GM23338 (cell line): ENCODE measurements at regions not wholly inside any gene's neighbourhood (a gene's known extent, or its start where the extent isn't known, plus 50 kb on each side); places are given as distances from the start of the nearest gene placed in this dataset.

Source experiments
- ATAC-seq: fragments of 200-7000 bp; cut with Tn5 transposase; 3 replicates; pipeline ENCODE4 v1.9.1; 2020
- DNase-seq: peaks from one replicate; pipeline ENCODE4 v3.0.0-alpha.2; 2015; ENCODE audit warnings: low spot score
- H2AFZ ChIP-seq: fragments of 200-600 bp; sonication (generic); 2 replicates; pipeline ENCODE4 v1.8.0; 2016; ENCODE audit warnings: antibody characterized with exemption, mild to moderate bottlenecking, moderate library complexity
- H3F3A ChIP-seq: fragments of 200-600 bp; sonication (generic); replicated peaks from 2 replicates; pipeline ENCODE4 v1.8.0; 2017; ENCODE audit warnings: antibody characterized with exemption, mixed run types, low read depth
- H3K27ac ChIP-seq: fragments of 200-600 bp; sonication (generic); 2 replicates; pipeline ENCODE4 v1.6.1; 2016; ENCODE audit warnings: low read depth
- H3K27me3 ChIP-seq: fragments of 200-600 bp; sonication (generic); 2 replicates; pipeline ENCODE4 v1.8.0; 2016; ENCODE audit warnings: mild to moderate bottlenecking, mixed run types, moderate library complexity; ENCODE audit not compliant: insufficient read depth
- H3K36me3 ChIP-seq: fragments of 200-600 bp; sonication (generic); 2 replicates; pipeline ENCODE4 v1.8.0; 2016; ENCODE audit warnings: mild to moderate bottlenecking; ENCODE audit not compliant: insufficient read depth
- H3K4me1 ChIP-seq: fragments of 200-600 bp; sonication (generic); 2 replicates; pipeline ENCODE4 v1.8.0; 2016; ENCODE audit warnings: mild to moderate bottlenecking, moderate library complexity; ENCODE audit not compliant: insufficient read depth
- H3K4me2 ChIP-seq: fragments of 200-600 bp; sonication (generic); 2 replicates; pipeline ENCODE4 v1.7.1; 2017; ENCODE audit warnings: mixed run types
- H3K4me3 ChIP-seq: fragments of 200-600 bp; sonication (generic); 2 replicates; pipeline ENCODE4 v1.6.1; 2016; ENCODE audit warnings: mixed run types
- H3K79me2 ChIP-seq: fragments of 200-600 bp; sonication (generic); replicated peaks from 2 replicates; pipeline ENCODE4 v1.8.0; 2017; ENCODE audit warnings: mild to moderate bottlenecking; ENCODE audit not compliant: insufficient read depth
- H3K9me2 ChIP-seq: fragments of 200-600 bp; sonication (generic); 2 replicates; pipeline ENCODE4 v1.8.0; 2017; ENCODE audit not compliant: insufficient read depth
- H4K20me1 ChIP-seq: fragments of 200-600 bp; sonication (generic); replicated peaks from 2 replicates; pipeline ENCODE4 v1.8.0; 2017; ENCODE audit warnings: mild to moderate bottlenecking; ENCODE audit not compliant: insufficient read depth
- H3K27ac Mint-ChIP-seq: 2 replicates; pipeline ENCODE4 v1.8.0; 2020; ENCODE audit warnings: inconsistent platforms, mild to moderate bottlenecking, moderate library complexity, mixed read lengths
- H3K27me3 Mint-ChIP-seq: 3 replicates; pipeline ENCODE4 v1.8.0; 2022; ENCODE audit warnings: low read depth, mild to moderate bottlenecking, moderate library complexity, mixed read lengths, inconsistent platforms; ENCODE audit not compliant: insufficient read depth, poor library complexity
- H3K36me3 Mint-ChIP-seq: 3 replicates; pipeline ENCODE4 v1.8.0; 2021; ENCODE audit warnings: low read depth, mild to moderate bottlenecking, inconsistent platforms, moderate library complexity, mixed read lengths
- H3K4me1 Mint-ChIP-seq: 3 replicates; pipeline ENCODE4 v1.8.0; 2020; ENCODE audit warnings: mild to moderate bottlenecking, inconsistent platforms, mixed read lengths
- H3K4me3 Mint-ChIP-seq: 3 replicates; pipeline ENCODE4 v1.8.0; 2021; ENCODE audit warnings: moderate library complexity, mild to moderate bottlenecking, inconsistent platforms, mixed read lengths
- H3K9me3 Mint-ChIP-seq: 3 replicates; pipeline ENCODE4 v1.8.0; 2020; ENCODE audit warnings: moderate library complexity, mild to moderate bottlenecking, inconsistent platforms, mixed read lengths
- CREB1 ChIP-seq: fragments of 250-450 bp; sonication (Bioruptor Pico); IDR thresholded peaks from 2 replicates; pipeline ENCODE4 v1.5.0; 2020; ENCODE audit warnings: low read depth, mild to moderate bottlenecking, moderate library complexity
- EZH2 ChIP-seq: fragments of 200-600 bp; sonication (generic); IDR thresholded peaks from one replicate; pipeline ENCODE4 v1.8.0; 2017; ENCODE audit warnings: antibody characterized with exemption, mild to moderate bottlenecking, low read depth; ENCODE audit not compliant: unreplicated experiment
- EZH2phosphoT487 ChIP-seq: fragments of 200-600 bp; sonication (generic); IDR thresholded peaks from one replicate; pipeline ENCODE4 v1.8.1; 2018; ENCODE audit warnings: antibody characterized with exemption; ENCODE audit not compliant: unreplicated experiment
- JUNB ChIP-seq: IDR thresholded peaks from one replicate; pipeline ENCODE4 v1.6.1; 2016; ENCODE audit warnings: antibody characterized with exemption; ENCODE audit not compliant: unreplicated experiment
- NANOG ChIP-seq: IDR thresholded peaks from 2 replicates; pipeline ENCODE4 v1.6.1; 2016; ENCODE audit warnings: antibody characterized with exemption, borderline replicate concordance
- POLR2AphosphoS5 ChIP-seq: IDR thresholded peaks from 2 replicates; pipeline ENCODE4 v1.6.1; 2016; ENCODE audit warnings: antibody characterized with exemption, low read depth
- STAT1 ChIP-seq: IDR thresholded peaks from one replicate; pipeline ENCODE4 v1.6.1; 2016; ENCODE audit warnings: antibody characterized with exemption; ENCODE audit not compliant: unreplicated experiment
- ZNF331 ChIP-seq: fragments of 250-450 bp; sonication (Bioruptor Pico); IDR thresholded peaks from 2 replicates; pipeline ENCODE4 v1.5.0; 2020; ENCODE audit warnings: low read depth, mild to moderate bottlenecking, moderate library complexity
- TF ChIP-seq, protein P1 (sequence below), 2 experiments: fragments of 200-600 bp in 1 of 2; sonication (generic) in 1 of 2; conservative IDR thresholded peaks; 2 replicates each; pipeline versions ENCODE4 v1.5.1 to v1.6.1; 2016 to 2017; ENCODE audit warnings: antibody characterized with exemption in 2 of 2, low read depth in 2 of 2, mild to moderate bottlenecking in 2 of 2, moderate library complexity in 1 of 2
- TF ChIP-seq, protein P2 (sequence below): IDR thresholded peaks from 2 replicates; pipeline ENCODE4 v1.6.1; 2016; ENCODE audit warnings: antibody characterized with exemption
- TF ChIP-seq, protein P3 (sequence below): fragments of 250-450 bp; sonication (Bioruptor Pico); IDR thresholded peaks from 2 replicates; pipeline ENCODE4 v1.5.0; 2020; ENCODE audit warnings: mild to moderate bottlenecking, moderate library complexity

DNA sequence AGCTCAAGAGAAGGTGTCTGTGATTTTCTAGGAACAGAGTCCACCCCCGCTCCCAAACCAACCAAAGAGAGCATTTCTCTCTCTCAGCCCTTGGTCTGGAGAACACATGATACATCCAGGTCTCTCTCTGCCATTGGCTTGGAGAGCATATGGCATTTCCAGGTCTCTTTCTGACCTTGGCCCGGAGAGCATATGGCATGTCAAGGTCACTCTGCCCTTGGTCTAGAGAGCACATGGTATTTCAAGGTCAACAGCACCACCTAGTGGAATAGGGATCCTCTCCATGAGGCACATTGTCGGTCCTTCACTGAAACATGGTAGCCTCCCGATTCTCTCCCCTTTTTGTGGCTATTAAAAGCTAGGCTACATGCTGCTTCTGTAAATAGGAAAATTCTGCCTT lies 437.7 kb upstream of the OLFM3 start:
- H2AFZ ChIP-seq, result no peak overlapping the region
- Mint-ChIP-seq H3K36me3 (no peaks in the 10 kb centered on the region; the same call in 2 of the 3 replicates), H3K27ac (no peak overlapping the region), H3K9me3 (0 out of 3 replicates have a peak, but pooled peaks cover 7% of the 10 kb centered on the region), H3K27me3 (peaks cover 7% of the 10 kb centered on the region), H3K4me3 (no peak overlapping the region), H3K4me1 (no peaks in the 10 kb centered on the region)
- H3K79me2 ChIP-seq, result no peaks in the 10 kb centered on the region
- H3F3A ChIP-seq, result no peaks in the 10 kb centered on the region
- H4K20me1 ChIP-seq, result no peaks in the 10 kb centered on the region
- TF ChIP-seq, protein P1, sequence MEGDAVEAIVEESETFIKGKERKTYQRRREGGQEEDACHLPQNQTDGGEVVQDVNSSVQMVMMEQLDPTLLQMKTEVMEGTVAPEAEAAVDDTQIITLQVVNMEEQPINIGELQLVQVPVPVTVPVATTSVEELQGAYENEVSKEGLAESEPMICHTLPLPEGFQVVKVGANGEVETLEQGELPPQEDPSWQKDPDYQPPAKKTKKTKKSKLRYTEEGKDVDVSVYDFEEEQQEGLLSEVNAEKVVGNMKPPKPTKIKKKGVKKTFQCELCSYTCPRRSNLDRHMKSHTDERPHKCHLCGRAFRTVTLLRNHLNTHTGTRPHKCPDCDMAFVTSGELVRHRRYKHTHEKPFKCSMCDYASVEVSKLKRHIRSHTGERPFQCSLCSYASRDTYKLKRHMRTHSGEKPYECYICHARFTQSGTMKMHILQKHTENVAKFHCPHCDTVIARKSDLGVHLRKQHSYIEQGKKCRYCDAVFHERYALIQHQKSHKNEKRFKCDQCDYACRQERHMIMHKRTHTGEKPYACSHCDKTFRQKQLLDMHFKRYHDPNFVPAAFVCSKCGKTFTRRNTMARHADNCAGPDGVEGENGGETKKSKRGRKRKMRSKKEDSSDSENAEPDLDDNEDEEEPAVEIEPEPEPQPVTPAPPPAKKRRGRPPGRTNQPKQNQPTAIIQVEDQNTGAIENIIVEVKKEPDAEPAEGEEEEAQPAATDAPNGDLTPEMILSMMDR (conservative IDR thresholded peaks at IDR 0.05; ENCODE audit: low read depth in 2 of 2), result peak; percentile 76 to 90
- TF ChIP-seq POLR2AphosphoS5 (no peak), EZH2phosphoT487 (no peak), NANOG (no peak)
- TF ChIP-seq, protein P2, sequence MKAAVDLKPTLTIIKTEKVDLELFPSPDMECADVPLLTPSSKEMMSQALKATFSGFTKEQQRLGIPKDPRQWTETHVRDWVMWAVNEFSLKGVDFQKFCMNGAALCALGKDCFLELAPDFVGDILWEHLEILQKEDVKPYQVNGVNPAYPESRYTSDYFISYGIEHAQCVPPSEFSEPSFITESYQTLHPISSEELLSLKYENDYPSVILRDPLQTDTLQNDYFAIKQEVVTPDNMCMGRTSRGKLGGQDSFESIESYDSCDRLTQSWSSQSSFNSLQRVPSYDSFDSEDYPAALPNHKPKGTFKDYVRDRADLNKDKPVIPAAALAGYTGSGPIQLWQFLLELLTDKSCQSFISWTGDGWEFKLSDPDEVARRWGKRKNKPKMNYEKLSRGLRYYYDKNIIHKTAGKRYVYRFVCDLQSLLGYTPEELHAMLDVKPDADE, result no peak
- H3K27me3 ChIP-seq, result no peaks in the 10 kb centered on the region
- H3K4me2 ChIP-seq, result no peak overlapping the region
- ATAC-seq, result peak; percentile 78
- H3K9me2 ChIP-seq, result 0 out of 2 replicates have a peak, but pooled peaks cover 8% of the 10 kb centered on the region
- H3K27ac ChIP-seq, result no peak overlapping the region
- no peaks in the 10 kb centered on the region for H3K4me1 ChIP-seq
- DNase-seq, result peak; percentile 87
- H3K36me3 ChIP-seq, result no peaks in the 10 kb centered on the region
- no peak overlapping the region for H3K4me3 ChIP-seq

DNA sequence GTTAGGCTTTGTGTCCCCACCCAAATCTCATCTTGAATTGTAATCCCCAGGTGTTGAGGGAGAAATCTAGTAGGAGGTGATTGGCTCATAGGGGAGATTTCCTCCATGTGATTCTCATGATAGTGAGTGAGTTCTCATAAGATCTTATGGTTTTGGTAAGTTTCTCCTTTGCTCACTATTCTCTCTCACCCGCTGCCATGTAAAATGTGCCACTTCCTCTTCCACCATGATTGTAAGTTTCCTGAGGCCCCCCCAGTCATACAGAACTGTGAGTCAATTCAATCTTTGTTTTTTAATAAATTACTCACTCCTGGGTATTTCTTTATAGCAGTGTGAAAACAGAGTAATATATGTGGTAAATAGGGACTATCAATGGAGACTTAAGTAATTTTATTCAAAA lies 434.5 kb upstream of the OLFM3 start:
- DNase-seq (no peak), ATAC-seq (no peak)
- Mint-ChIP-seq H3K27me3 (peaks cover 5% of the 10 kb centered on the region), H3K36me3 (no peaks in the 10 kb centered on the region; the same call in 2 of the 3 replicates), H3K27ac (no peak overlapping the region), H3K9me3 (peaks cover 3% of the 10 kb centered on the region; the same call in 1 of the 3 replicates), H3K4me3 (no peak overlapping the region), H3K4me1 (no peaks in the 10 kb centered on the region)
- Histone ChIP-seq H3K4me3 (no peak overlapping the region), H3K27ac (no peak overlapping the region), H3K36me3 (no peaks in the 10 kb centered on the region), H3K4me2 (no peak overlapping the region), H2AFZ (no peak overlapping the region), H3K4me1 (no peaks in the 10 kb centered on the region), H4K20me1 (no peaks in the 10 kb centered on the region), H3K79me2 (no peaks in the 10 kb centered on the region), H3F3A (no peaks in the 10 kb centered on the region), H3K9me2 (0 out of 2 replicates have a peak, but pooled peaks cover 4% of the 10 kb centered on the region), H3K27me3 (no peaks in the 10 kb centered on the region)
- TF ChIP-seq, protein P2, result no peak
- TF ChIP-seq EZH2 (no peak), CREB1 (CRISPR knock-in tag) (no peak), POLR2AphosphoS5 (no peak), EZH2phosphoT487 (no peak), STAT1 (no peak), JUNB (no peak), ZNF331 (CRISPR knock-in tag) (no peak)
- TF ChIP-seq, protein P3, sequence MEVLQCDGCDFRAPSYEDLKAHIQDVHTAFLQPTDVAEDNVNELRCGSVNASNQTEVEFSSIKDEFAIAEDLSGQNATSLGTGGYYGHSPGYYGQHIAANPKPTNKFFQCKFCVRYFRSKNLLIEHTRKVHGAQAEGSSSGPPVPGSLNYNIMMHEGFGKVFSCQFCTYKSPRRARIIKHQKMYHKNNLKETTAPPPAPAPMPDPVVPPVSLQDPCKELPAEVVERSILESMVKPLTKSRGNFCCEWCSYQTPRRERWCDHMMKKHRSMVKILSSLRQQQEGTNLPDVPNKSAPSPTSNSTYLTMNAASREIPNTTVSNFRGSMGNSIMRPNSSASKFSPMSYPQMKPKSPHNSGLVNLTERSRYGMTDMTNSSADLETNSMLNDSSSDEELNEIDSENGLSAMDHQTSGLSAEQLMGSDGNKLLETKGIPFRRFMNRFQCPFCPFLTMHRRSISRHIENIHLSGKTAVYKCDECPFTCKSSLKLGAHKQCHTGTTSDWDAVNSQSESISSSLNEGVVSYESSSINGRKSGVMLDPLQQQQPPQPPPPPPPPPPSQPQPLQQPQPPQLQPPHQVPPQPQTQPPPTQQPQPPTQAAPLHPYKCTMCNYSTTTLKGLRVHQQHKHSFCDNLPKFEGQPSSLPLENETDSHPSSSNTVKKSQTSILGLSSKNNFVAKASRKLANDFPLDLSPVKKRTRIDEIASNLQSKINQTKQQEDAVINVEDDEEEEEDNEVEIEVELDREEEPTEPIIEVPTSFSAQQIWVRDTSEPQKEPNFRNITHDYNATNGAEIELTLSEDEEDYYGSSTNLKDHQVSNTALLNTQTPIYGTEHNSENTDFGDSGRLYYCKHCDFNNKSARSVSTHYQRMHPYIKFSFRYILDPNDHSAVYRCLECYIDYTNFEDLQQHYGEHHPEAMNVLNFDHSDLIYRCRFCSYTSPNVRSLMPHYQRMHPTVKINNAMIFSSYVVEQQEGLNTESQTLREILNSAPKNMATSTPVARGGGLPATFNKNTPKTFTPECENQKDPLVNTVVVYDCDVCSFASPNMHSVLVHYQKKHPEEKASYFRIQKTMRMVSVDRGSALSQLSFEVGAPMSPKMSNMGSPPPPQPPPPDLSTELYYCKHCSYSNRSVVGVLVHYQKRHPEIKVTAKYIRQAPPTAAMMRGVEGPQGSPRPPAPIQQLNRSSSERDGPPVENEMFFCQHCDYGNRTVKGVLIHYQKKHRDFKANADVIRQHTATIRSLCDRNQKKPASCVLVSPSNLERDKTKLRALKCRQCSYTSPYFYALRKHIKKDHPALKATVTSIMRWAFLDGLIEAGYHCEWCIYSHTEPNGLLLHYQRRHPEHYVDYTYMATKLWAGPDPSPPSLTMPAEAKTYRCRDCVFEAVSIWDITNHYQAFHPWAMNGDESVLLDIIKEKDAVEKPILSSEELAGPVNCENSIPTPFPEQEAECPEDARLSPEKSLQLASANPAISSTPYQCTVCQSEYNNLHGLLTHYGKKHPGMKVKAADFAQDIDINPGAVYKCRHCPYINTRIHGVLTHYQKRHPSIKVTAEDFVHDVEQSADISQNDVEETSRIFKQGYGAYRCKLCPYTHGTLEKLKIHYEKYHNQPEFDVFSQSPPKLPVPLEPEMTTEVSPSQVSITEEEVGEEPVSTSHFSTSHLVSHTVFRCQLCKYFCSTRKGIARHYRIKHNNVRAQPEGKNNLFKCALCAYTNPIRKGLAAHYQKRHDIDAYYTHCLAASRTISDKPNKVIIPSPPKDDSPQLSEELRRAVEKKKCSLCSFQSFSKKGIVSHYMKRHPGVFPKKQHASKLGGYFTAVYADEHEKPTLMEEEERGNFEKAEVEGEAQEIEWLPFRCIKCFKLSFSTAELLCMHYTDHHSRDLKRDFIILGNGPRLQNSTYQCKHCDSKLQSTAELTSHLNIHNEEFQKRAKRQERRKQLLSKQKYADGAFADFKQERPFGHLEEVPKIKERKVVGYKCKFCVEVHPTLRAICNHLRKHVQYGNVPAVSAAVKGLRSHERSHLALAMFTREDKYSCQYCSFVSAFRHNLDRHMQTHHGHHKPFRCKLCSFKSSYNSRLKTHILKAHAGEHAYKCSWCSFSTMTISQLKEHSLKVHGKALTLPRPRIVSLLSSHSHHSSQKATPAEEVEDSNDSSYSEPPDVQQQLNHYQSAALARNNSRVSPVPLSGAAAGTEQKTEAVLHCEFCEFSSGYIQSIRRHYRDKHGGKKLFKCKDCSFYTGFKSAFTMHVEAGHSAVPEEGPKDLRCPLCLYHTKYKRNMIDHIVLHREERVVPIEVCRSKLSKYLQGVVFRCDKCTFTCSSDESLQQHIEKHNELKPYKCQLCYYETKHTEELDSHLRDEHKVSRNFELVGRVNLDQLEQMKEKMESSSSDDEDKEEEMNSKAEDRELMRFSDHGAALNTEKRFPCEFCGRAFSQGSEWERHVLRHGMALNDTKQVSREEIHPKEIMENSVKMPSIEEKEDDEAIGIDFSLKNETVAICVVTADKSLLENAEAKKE, result no peak
